Neutrophil (primary cell): ENCODE measurements at regions not wholly inside any gene's neighbourhood (a gene's known extent, or its start where the extent isn't known, plus 50 kb on each side); places are given as distances from the start of the nearest gene placed in this dataset.

Experiments used
- H3K27ac ChIP-seq: fragments of 200-600 bp; sonication (generic); 2 replicates; pipeline ENCODE4 v1.5.1; 2016; ENCODE audit warnings: mild to moderate bottlenecking, moderate library complexity
- H3K27me3 ChIP-seq: fragments of 200-600 bp; sonication (generic); 2 replicates; pipeline ENCODE4 v1.6.0; 2016; ENCODE audit warnings: mild to moderate bottlenecking
- H3K36me3 ChIP-seq: fragments of 200-600 bp; sonication (generic); 2 replicates; pipeline ENCODE4 v1.5.1; 2017
- H3K4me1 ChIP-seq, 2 experiments: fragments of 200-600 bp in 1 of 2; sonication (generic) in 1 of 2; 1 replicate in 1 of 2; 2 replicates in 1 of 2; pipeline versions ENCODE4 v1.5.1 to v1.6.1; 2013 to 2016; ENCODE audit warnings: low read depth in 1 of 2, low read length in 1 of 2, mild to moderate bottlenecking in 1 of 2, moderate library complexity in 1 of 2; ENCODE audit not compliant: control insufficient read depth in 1 of 2, insufficient read depth in 1 of 2
- H3K4me3 ChIP-seq, 2 experiments: fragments of 200-600 bp in 1 of 2; sonication (generic) in 1 of 2; 1 replicate in 1 of 2; 2 replicates in 1 of 2; pipeline ENCODE4 v1.5.1; 2013 to 2016; ENCODE audit warnings: low read depth in 1 of 2, low read length in 1 of 2, mild to moderate bottlenecking in 1 of 2, moderate library complexity in 1 of 2
- H3K9me3 ChIP-seq: fragments of 200-600 bp; sonication (generic); 2 replicates; pipeline ENCODE4 v1.5.1; 2016
- TF ChIP-seq, protein P1 (sequence below): fragments of 200-600 bp; sonication (generic); IDR thresholded peaks from 2 replicates; pipeline ENCODE4 v1.5.1; 2016; ENCODE audit warnings: antibody characterized with exemption

- Histone ChIP-seq H3K4me3 (no peak overlapping the region), H3K27ac (no peak overlapping the region), H3K27me3 (peaks cover 8% of the 10 kb centered on the region), H3K4me1 (no peaks in the 10 kb centered on the region), H3K36me3 (no peaks in the 10 kb centered on the region), H3K9me3 (no peaks in the 10 kb centered on the region)
- TF ChIP-seq, protein P1, sequence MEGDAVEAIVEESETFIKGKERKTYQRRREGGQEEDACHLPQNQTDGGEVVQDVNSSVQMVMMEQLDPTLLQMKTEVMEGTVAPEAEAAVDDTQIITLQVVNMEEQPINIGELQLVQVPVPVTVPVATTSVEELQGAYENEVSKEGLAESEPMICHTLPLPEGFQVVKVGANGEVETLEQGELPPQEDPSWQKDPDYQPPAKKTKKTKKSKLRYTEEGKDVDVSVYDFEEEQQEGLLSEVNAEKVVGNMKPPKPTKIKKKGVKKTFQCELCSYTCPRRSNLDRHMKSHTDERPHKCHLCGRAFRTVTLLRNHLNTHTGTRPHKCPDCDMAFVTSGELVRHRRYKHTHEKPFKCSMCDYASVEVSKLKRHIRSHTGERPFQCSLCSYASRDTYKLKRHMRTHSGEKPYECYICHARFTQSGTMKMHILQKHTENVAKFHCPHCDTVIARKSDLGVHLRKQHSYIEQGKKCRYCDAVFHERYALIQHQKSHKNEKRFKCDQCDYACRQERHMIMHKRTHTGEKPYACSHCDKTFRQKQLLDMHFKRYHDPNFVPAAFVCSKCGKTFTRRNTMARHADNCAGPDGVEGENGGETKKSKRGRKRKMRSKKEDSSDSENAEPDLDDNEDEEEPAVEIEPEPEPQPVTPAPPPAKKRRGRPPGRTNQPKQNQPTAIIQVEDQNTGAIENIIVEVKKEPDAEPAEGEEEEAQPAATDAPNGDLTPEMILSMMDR: no peak
These were observed 662.6 kb downstream of the ACTL7B start for GRCh38 chr9:108193026-108193710.

- Histone ChIP-seq H3K27me3 (peaks cover 8% of the 10 kb centered on the region), H3K9me3 (no peaks in the 10 kb centered on the region), H3K4me1 (no peaks in the 10 kb centered on the region), H3K4me3 (no peak overlapping the region), H3K36me3 (no peaks in the 10 kb centered on the region), H3K27ac (no peak overlapping the region)
- TF ChIP-seq, protein P1: no peak
These were observed 664.7 kb downstream of the ACTL7B start for GRCh38 chr9:108191065-108191464.

GRCh38 chr9:108188976-108189375 lies 666.8 kb downstream of the ACTL7B start:
- TF ChIP-seq, protein P1: no peak
- H3K36me3 ChIP-seq: no peaks in the 10 kb centered on the region
- no peaks in the 10 kb centered on the region for H3K4me1 ChIP-seq
- no peak overlapping the region for H3K4me3 ChIP-seq
- no peaks in the 10 kb centered on the region for H3K9me3 ChIP-seq
- peaks cover 8% of the 10 kb centered on the region for H3K27me3 ChIP-seq
- no peak overlapping the region for H3K27ac ChIP-seq

- H3K4me3 ChIP-seq: no peak overlapping the region
- no peaks in the 10 kb centered on the region for H3K9me3 ChIP-seq
- TF ChIP-seq, protein P1: no peak
- H3K36me3 ChIP-seq: no peaks in the 10 kb centered on the region
- H3K27ac ChIP-seq: no peak overlapping the region
- H3K4me1 ChIP-seq: no peaks in the 10 kb centered on the region
- H3K27me3 ChIP-seq: peaks cover 7% of the 10 kb centered on the region
These were observed 667.3 kb downstream of the ACTL7B start for GRCh38 chr9:108188482-108188881.

DNA sequence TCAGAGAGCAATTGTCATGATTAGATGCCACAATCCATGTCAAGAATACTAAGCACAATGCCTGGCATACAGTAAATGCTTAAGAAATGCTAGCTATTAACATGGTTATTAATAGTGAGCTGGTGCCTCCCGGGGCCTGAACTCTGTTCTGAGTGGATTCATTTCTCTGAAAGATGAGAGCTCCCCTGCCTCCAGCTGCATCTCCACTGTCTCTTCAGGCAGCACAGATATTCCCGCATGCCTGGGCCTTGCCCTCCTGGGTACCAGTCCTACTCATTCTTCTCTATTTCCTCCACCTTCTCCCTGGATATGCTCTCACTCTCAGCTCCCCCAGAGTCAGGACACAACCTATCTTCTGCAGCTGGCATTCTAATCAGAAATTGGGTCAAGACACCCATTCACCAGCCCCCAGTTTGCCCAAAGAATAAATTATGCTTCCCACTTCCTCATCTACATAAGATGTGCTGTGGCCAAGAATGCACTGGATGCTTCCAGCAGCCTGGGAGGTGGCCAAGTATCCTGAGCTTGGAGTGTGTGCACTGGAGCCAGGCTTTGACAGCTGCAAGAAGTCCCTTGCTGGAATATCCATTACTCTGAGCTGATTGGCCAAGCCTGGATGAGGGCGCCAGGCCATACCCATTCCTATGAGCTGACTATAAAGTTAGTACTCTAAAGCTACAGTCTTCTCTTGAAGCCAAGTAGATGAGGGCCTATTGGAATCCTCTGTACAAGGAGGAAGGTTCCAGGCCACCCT lies 669.0 kb downstream of the ACTL7B start:
- no peaks in the 10 kb centered on the region for H3K36me3 ChIP-seq
- no peak overlapping the region for H3K27ac ChIP-seq
- no peaks in the 10 kb centered on the region for H3K9me3 ChIP-seq
- H3K27me3 ChIP-seq: no peaks in the 10 kb centered on the region
- TF ChIP-seq, protein P1: no peak
- no peaks in the 10 kb centered on the region for H3K4me1 ChIP-seq
- H3K4me3 ChIP-seq: no peak overlapping the region
